ENCODE measurements at regions not wholly inside any gene's neighbourhood (a gene's known extent, or its start where the extent isn't known, plus 50 kb on each side); places are given as distances from the start of the nearest gene placed in this dataset.

- DNase-seq = no peak
Measured at GRCh38 chr3:187823746-187824145, 78.5 kb upstream of the BCL6 start.

DNA sequence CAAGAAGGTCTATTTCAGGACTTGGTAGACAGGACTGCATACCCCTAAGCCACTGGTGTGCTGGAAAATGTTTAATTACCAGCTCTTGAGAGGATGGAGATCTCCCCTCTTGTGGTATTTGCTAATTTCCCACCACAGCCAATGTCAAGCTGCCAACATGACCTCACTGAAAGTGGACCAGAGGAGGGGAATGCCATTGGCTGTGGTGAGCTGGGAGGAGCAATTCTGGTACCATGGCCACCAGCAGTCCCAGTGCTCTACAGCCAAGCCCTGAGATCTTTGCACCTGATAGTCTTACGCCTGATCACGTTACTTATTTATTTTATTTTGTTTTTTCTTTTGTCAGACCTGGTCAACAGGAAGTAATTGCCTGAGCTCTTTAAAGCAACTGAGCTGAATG is 82.5 kb upstream of the BCL6 start:
- no peak for DNase-seq

- DNase-seq = no peak
Measured at GRCh38 chr3:187828579-187829452, 83.5 kb upstream of the BCL6 start.

DNA sequence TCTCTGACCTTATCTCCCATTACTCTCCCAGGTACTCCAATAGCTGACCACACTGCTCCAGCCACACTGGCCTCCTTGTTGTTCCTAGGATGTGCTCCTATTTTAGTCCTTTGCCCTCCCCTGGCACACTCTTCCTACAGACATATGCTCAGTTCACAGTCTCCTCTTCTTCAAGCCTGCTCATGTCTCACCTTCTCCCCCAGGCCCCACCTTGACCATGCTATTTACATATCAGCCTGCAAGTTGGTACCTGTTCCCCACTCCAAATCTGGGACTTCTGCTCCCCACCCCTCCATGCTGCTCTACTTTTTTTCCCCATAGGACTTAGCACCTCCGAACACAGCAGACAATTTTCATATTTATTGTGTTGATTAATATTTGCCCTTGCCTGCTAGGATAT is 84.9 kb upstream of the BCL6 start:
- DNase-seq = no peak

DNA sequence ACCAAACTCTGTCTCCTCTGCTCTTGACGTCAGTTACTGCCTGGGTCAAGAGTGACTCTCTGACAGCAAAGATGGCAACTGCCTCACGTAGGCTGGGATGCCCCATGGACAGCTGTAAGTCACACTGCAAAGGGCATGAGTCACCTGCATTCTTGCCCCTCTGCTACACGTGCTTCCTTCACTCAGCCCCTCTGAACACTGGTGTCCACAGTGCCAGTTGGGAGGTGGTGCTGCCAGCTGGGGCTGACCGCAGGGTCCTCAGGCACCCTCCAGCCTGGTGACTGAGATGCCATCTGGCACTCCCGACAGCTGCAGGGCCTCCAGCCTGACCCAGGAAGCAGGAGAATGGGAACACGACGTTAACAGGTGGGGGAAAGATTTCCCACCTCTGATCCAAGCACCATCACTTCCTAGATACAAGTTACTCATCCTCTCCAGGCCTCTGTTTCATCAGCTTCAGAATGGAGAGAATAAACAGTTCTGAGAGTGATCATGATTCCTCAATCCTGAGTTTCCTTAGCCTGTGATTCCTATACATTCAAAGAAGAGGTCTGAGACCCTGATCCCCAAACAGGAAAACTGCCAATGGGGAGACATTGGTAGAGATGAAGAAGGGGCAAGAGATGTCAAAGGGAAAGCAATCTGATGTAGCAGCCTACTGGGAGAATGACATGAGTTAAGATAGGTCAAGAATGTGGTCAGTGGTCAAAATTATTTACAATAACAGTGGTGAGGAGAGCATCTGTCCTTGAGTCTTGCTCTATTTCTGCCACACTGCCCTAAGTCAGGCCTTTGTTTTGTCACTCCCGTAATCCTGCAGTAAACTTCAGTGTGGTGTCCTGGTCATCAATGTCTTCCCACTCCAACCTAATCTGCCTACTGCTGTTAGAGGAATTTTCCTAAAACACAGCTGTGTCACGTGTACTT is 86.1 kb upstream of the BCL6 start:
- DNase-seq = no peak

DNA sequence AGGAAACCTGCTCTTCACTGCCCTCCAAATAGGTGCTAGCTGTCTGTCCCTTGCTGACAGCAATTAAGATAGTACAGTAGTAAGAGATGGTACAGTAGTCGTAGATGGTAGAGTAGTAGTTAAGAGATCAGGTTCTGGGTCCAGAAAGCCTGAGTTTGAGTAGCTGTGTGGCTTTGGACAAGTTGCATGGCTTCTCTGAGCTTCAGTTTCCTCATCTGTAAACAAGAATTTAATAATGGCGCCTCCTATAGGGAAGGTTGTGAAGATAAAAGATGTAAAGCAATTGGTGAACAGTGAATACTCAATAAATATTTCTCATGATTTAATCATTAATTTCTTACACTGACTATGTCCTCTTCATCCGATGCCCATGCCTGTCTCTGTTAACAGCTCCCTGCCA is 86.9 kb upstream of the BCL6 start:
- no peak for DNase-seq

DNA sequence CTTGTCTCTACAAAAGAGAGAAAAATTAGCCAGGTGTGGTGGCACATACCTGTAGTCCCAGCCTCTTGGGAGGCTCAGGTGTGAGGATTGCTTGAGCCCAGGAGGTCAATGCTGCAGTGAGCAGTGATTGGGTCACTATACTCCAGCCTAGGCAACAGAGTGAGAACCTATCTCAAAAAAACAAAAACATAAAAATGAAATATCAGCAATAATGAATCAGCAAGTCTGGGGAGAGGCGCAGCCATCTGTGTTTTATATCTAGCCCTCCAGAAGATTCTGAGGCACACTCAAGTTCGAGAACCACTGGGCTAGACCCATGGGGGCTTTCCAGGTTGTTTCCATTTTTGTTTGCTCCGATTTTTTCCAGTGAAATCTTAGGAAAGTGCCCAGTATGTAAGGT is 88.1 kb upstream of the BCL6 start:
- no peak for DNase-seq

DNA sequence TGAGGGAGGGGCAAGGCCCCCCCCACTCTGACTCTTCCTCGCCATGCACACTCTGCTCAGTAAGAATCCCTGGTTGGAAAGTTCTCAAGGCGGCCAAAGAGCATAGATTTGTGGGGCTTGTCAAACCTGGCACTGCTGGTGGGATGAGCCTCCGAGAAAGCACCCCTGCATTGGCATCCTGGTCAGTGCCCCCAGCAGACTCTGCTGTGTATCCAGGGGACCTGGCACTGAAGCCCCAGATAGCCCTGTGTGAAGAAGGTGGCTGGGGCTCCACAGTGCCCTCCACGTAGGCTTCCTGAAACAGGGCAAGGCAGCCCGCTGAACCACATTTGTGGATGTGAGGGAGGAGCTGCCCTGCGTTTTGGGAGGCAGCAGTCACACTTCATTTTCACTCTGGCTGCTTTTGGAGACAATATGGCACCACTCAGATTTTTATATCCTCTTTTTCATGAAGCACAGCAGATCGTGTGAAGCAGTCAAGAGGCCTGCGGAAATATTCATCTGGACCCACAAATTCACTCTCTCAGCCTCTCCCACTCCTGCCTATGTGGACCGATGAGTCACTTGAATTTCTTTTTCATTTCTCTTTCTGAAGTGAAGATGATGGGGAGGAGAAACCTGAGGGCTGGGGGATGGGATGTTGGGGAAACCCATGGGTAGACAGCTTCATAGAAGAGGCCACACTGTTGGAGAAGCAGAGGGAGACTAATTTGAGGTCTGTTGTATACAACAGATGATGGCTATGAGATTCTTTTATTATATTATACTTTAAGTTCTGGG is 88.7 kb upstream of the BCL6 start:
- DNase-seq = peak; percentile 29

DNA sequence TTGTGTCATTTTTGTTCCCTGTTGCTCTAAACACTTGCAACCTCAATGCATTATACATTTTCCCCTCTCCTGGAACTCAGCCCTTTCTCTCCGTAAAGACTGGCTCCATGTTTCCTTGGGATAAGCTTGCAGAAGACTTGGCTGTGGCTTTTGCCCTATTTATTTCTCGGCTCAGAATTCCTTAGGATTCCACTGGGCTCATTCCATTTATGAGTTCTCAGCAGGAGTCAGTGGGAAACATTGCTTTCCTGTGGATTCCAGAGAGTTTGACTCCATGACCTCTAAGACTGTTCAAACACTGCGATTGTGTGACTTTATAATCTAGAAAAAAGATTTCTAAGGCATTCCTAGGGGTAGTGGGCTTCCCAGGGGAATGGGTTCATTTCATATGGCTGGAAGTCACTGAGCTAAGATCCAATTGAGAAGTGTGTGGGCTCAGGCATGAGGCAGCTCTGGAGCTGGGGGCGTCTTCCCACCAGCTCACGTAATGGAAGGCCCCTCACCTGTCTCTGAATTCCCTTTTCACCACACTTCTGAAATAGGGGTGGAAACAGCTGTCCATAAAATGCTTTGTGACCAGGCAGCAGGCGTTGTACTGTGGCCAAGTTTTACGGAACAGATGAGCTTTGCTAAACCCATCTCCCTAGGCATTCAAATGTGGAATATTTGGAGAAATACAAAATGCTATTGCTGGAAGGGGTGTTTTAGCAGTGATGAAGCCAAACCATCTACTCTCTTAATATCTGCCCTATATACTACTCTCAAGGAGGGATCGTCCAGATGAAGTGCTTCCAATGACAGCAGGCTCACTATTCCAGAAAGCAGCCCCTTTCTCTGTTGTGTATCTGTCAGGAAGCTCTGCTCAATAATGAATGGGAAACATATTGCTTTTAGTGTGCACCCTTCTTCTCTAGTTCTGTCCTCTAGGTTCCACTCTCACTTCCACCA is 91.8 kb upstream of the BCL6 start:
- DNase-seq = no peak

DNA sequence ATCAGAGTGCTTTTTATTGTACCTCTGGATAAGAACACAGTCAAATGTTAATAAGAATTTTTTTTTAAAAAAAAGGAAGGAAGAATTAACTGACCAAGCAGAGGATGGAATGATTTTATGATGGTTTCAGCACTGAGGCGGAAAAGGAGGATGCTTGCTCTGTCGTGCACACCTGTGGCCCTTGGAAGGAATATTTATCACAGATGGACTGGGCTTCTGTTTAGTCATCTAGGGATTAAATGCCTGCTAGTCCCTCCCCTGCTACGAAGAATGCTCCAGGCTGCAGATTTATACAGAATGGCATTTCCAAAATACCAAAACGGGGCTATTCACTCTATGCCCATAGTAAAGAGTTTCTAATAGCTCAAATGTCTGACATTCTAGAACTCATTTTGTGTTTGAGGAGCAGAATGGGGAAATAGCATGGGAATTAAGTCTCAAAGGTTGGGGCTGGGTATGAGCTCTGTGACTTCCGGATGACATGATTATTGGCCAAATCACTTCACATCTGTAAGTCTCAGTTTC is 92.8 kb upstream of the BCL6 start:
- no peak for DNase-seq

DNA sequence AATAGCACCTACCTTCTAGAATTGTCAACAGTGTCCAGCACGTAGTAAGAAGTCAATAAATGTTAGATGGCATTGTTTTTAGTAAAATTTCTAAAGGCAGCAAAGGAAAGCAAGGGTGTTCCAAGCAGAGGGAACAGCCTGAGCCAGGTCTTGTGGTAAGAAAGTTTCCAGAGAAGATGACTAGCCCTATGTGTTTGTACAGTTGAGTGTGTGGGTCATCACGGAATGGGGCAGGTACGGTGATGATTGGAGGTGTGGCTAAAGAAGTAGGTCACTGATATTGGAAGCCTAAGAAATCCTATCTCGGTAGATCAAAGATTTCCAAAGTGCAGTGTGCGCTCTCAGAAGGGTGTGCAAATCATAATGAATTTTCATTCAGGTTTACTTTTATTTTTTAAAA is 94.2 kb upstream of the BCL6 start:
- no peak for DNase-seq

GRCh38 chr3:187840856-187841255 is 95.6 kb upstream of the BCL6 start:
- DNase-seq = no peak

- DNase-seq = no peak
Measured at GRCh38 chr3:187841560-187841959, 96.3 kb upstream of the BCL6 start.

- no peak for DNase-seq
Measured at GRCh38 chr3:187843654-187844053, 98.4 kb upstream of the BCL6 start.

DNA sequence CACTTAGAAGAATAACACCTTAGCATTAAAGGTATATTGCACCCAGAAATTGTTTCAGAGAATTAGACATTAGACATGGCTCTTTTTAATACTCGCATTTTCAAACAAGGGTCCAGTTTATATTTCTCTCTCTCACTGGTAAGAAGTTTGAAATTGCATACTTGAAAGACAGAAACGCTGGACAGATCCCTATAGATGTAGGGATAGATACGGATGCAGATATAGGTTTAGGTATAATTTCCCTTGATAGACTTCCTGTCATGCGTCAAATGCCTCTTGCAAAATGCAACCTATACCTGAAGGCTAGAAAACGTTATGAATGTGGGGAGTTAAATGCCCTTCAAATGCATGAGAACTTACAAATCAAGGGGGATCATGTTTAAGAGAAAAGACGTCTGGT is 99.4 kb upstream of the BCL6 start:
- no peak for DNase-seq

- no peak for DNase-seq
Measured at GRCh38 chr3:187845826-187846225, 100.6 kb upstream of the BCL6 start.

DNA sequence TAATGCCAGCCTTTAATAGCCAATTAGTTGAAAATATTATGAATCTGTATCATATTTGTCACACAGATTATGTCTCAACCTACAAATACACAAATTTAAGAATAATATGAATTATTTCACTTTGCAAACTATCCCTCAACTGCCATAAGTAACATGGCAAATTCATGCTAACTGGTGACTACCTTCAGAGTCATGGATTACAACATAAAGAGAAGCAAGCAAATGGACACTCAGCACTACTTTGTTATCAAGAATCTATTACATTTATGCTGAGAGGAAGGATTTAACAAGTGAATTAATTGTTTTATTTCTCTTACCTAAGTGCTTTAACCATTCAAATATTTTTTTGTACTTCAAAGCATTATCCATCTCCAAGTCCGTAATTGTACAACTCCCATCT is 103.1 kb upstream of the BCL6 start:
- no peak for DNase-seq

DNA sequence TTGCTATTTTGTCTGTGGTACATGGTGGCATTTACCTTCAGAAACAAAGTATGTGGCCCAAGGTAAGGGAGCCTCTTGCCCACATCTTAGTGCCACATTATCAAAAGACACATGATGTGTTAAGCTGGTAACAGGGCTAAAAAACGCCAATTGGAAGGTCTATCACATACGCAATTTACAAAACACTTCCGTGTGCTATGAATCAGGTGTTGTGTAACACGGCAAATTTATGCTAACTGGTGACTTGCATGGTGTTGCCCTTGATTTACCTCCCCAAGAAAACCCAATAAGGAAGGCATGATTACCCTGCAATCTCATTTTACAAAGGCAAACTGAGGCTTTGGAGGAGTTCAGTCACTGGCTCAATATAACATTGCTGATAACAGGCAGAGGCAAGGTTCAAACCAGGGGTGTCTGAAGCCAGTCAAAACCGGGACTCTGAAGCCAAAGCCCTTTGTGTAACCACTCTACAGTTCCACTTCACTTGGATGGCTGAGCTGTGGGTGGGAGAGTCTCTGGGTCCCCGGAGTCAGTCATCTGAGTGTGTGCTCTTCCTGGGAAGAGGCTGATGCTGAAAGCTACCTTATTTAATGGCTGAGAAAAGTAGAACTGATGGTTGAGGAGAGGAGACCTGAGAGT is 103.9 kb upstream of the BCL6 start:
- DNase-seq = no peak

GRCh38 chr3:187850258-187850921 is 105.1 kb upstream of the BCL6 start:
- DNase-seq = no peak

DNA sequence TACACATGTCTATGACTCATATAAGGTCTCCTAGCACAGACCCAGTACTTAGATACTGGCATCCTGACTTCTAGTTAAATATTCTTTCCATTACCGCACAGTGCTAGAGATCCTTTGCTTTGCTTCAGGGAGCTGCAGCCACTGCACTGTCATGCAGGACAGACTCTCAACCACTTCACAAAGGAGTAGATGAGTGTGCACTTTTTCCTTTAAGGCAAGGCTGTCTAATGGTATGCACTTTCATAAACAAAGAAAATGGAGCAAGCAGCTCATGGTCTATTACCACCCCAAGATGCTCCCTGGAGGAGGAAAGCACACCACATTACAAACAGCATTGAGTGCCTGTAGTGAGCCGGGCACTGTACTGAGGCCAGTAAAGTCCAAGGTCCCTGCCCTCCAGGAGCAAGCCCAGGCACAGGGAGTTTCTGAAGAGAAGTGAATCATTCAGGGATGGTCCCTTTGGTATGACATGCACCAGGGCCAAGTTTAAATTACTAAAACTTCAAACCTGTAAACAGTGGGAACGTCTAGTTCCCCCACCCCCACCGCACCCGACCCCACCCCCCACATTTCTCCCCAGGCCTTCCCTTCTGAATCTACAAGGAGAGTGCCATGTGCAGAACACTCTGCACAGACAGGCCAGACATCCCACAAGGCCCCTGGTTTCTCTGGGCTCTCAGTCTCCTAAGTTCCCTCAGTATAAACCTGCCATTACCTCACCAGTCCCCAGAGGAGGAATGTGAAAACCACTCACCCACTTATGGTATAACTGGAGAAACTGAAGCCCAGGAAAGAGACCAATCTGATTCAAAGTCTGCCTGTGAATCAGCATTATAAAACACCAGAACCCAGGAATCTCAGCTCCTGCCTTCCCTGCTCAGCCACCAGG is 107.8 kb upstream of the BCL6 start:
- no peak for DNase-seq
